Femur (tissue), 1 donor: ENCODE measurements at regions not wholly inside any gene's neighbourhood (a gene's known extent, or its start where the extent isn't known, plus 50 kb on each side); places are given as distances from the start of the nearest gene placed in this dataset.
A peak's percentile ranks its signal among the peaks of the same experiment; 100 is the strongest.

Experiments
- DNase-seq: peaks from one replicate; pipeline ENCODE4 v3.0.0-alpha.2; 2017

- no peak for DNase-seq
Observed at GRCh38 chr3:178397836-178398235, 138.4 kb upstream of the KCNMB2 start.

- no peak for DNase-seq
Observed at GRCh38 chr3:178404961-178405360, 131.3 kb upstream of the KCNMB2 start.

- DNase-seq, result peak; percentile 26
Observed at GRCh38 chr3:178405531-178405930, 130.7 kb upstream of the KCNMB2 start.

GRCh38 chr3:178406206-178406605, 130.0 kb upstream of the KCNMB2 start:
- DNase-seq, result peak; percentile 60

GRCh38 chr3:178415384-178415783, 120.9 kb upstream of the KCNMB2 start:
- no peak for DNase-seq

- no peak for DNase-seq
Observed at GRCh38 chr3:178417736-178418135, 118.5 kb upstream of the KCNMB2 start.

GRCh38 chr3:178419071-178419470, 117.2 kb upstream of the KCNMB2 start:
- no peak for DNase-seq

GRCh38 chr3:178420033-178420432, 116.2 kb upstream of the KCNMB2 start:
- no peak for DNase-seq

- no peak for DNase-seq
Observed at GRCh38 chr3:178421069-178421468, 115.2 kb upstream of the KCNMB2 start.

GRCh38 chr3:178422406-178422805, 113.8 kb upstream of the KCNMB2 start:
- no peak for DNase-seq

- DNase-seq, result no peak
Observed at GRCh38 chr3:178428037-178428436, 108.2 kb upstream of the KCNMB2 start.

- DNase-seq, result no peak
Observed at GRCh38 chr3:178434206-178434805, 101.9 kb upstream of the KCNMB2 start.

GRCh38 chr3:178435575-178435974, 100.7 kb upstream of the KCNMB2 start:
- DNase-seq, result no peak

GRCh38 chr3:178436773-178437172, 99.5 kb upstream of the KCNMB2 start:
- DNase-seq, result no peak

- DNase-seq, result no peak
Observed at GRCh38 chr3:178437236-178437635, 99.0 kb upstream of the KCNMB2 start.

GRCh38 chr3:178439504-178439903, 96.7 kb upstream of the KCNMB2 start:
- DNase-seq, result no peak

- no peak for DNase-seq
Observed at GRCh38 chr3:178440043-178440442, 96.2 kb upstream of the KCNMB2 start.

- DNase-seq, result no peak
Observed at GRCh38 chr3:178443634-178444033, 92.6 kb upstream of the KCNMB2 start.

- DNase-seq, result no peak
Observed at GRCh38 chr3:178445139-178445538, 91.1 kb upstream of the KCNMB2 start.

GRCh38 chr3:178446059-178446458, 90.2 kb upstream of the KCNMB2 start:
- no peak for DNase-seq

- DNase-seq, result no peak
Observed at GRCh38 chr3:178450476-178450875, 85.8 kb upstream of the KCNMB2 start.

GRCh38 chr3:178451799-178452198, 84.4 kb upstream of the KCNMB2 start:
- no peak for DNase-seq

- peak; percentile 88 for DNase-seq
Observed at GRCh38 chr3:178454726-178455125, 81.5 kb upstream of the KCNMB2 start.

GRCh38 chr3:178455226-178455625, 81.0 kb upstream of the KCNMB2 start:
- DNase-seq, result peak; percentile 48

- DNase-seq, result no peak
Observed at GRCh38 chr3:178455946-178456345, 80.3 kb upstream of the KCNMB2 start.
